ENCODE measurements at regions not wholly inside any gene's neighbourhood (a gene's known extent, or its start where the extent isn't known, plus 50 kb on each side); places are given as distances from the start of the nearest gene placed in this dataset.

DNA sequence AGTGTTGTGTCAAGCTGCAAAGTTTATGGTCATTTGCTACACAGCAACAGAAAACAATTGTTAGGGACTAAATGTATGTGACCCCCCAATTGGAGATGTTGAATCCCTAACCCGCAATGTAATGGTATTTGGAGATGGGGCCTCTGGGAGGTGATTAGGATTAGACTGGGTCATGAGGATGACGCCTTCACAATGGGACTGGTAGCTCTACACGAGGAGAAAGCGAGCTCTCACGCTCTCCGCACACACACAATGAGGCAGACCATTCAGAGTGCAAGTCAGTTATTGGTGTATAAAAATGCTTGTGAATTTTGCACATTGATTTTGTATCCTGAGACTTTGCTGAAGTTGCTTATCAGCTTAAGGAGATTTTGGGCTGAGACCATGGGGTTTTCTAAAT is 116.9 kb upstream of the NSMCE3 start:
- Histone ChIP-seq H3K79me2 (ENCODE audit: control insufficient read depth in 1 of 2, insufficient read depth in 2 of 2, low read length in 2 of 2) (no peaks in the 10 kb centered on the region), H4K5ac (ENCODE audit: insufficient read length, low read depth, low read length) (no peak overlapping the region), H3K36me3 (ENCODE audit: control insufficient read depth in 2 of 4, insufficient read depth in 4 of 4, low read length in 3 of 4) (no peaks in the 10 kb centered on the region), H3K4me2 (ENCODE audit: insufficient read depth in 1 of 2, low read depth in 2 of 2, low read length in 2 of 2) (no peak overlapping the region), H4K91ac (replicated peaks; ENCODE audit: insufficient read length, low read length) (no peak overlapping the region), H3K18ac (ENCODE audit: extremely low read depth, low read length) (no peak overlapping the region), H3K9me3 (ENCODE audit: insufficient read depth in 2 of 2, low read depth in 1 of 2, low read length in 1 of 2) (no peaks in the 10 kb centered on the region), H3K4me1 (replicated peaks in 1 of 4; ENCODE audit: control insufficient read depth in 3 of 4, insufficient read depth in 4 of 4, low read length in 3 of 4) (no peaks in the 10 kb centered on the region; a peak in 1 of 7 replicates), H3K56ac (replicated peaks; ENCODE audit: insufficient read length, low read depth, low read length) (no peak overlapping the region), H3K4ac (replicated peaks; ENCODE audit: insufficient read length, low read depth, low read length) (no peak overlapping the region), H3K27me3 (replicated peaks in 1 of 4; ENCODE audit: control insufficient read depth in 3 of 4, extremely low read depth in 1 of 4, insufficient read depth in 3 of 4, low read length in 3 of 4) (no peaks in the 10 kb centered on the region), H3K14ac (ENCODE audit: insufficient read length) (no peak overlapping the region), H4K20me1 (replicated peaks in 1 of 2; ENCODE audit: control insufficient read depth in 1 of 2, insufficient read depth in 2 of 2, low read length in 2 of 2) (no peaks in the 10 kb centered on the region), H2BK5ac (ENCODE audit: low read depth, low read length) (no peak overlapping the region), H2BK12ac (ENCODE audit: low read depth, low read length) (no peak overlapping the region), H3K79me1 (ENCODE audit: low read depth, low read length) (no peaks in the 10 kb centered on the region), H3K23ac (ENCODE audit: insufficient read length) (no peak overlapping the region), H3K23me2 (ENCODE audit: low read depth, low read length) (no peaks in the 10 kb centered on the region), H2BK120ac (replicated peaks; ENCODE audit: low read depth, low read length) (no peak overlapping the region), H2AK5ac (ENCODE audit: low read depth, low read length) (no peak overlapping the region), H3K9ac (replicated peaks in 1 of 4; ENCODE audit: extremely low read depth in 1 of 4, low read depth in 3 of 4, low read length in 3 of 4) (no peak overlapping the region), H2BK20ac (ENCODE audit: low read length) (no peak overlapping the region), H3K4me3 (ENCODE audit: extremely low read depth in 1 of 4, insufficient read depth in 2 of 4, low read depth in 3 of 4, low read length in 4 of 4) (no peak overlapping the region), H2BK15ac (ENCODE audit: low read length) (no peak overlapping the region), H2AFZ (ENCODE audit: low read length) (no peak overlapping the region), H4K8ac (ENCODE audit: extremely low read depth, insufficient read depth, low read length) (no peak overlapping the region), H3K27ac (ENCODE audit: low read depth, low read length) (no peak overlapping the region)
- FAIRE-seq (no peak), DNase-seq (ENCODE audit: low read depth in 1 of 2, low spot score in 2 of 2) (no peak)
- ChIA-PET POLR2A (ENCODE audit: partially characterized antibody) (no interaction called here), CTCF (ENCODE audit: partially characterized antibody) (no interaction called here)
- 89% methylated on average over 6 of the region's 6 CpGs; no CpG with 5 or more reads in 1 of the 2 experiments for WGBS, 2 experiments (ENCODE audit: extremely low coverage in 1 of 2, insufficient coverage in 1 of 2, insufficient read length in 1 of 2, insufficient replicate concordance in 2 of 2, low coverage in 1 of 2, low lambda C conversion rate in 2 of 2, missing lambda C conversion rate in 1 of 2)
- TF ChIP-seq SRF (IDR thresholded peaks at IDR 0.05; ENCODE audit: low read depth, low read length) (no peak), TAF1 (IDR thresholded peaks at IDR 0.05; ENCODE audit: low read depth, low read length) (no peak)

Data from H1 (cell line).